Posterior vena cava (tissue), 2 donors: ENCODE measurements at regions not wholly inside any gene's neighbourhood (a gene's known extent, or its start where the extent isn't known, plus 50 kb on each side); places are given as distances from the start of the nearest gene placed in this dataset.

Source experiments
- DNase-seq: peaks from one replicate; pipeline ENCODE4 v3.0.0-alpha.2; 2020; ENCODE audit warnings: low spot score
- intact Hi-C, 2 donors: fragments of 100-400 bp; cut with DNase I; formaldehyde crosslinking; loops; one replicate each; pipeline versions ENCODE4 v1.14.1 to v1.14.2; 2022 to 2023
- donor health status: DM: yes; HTN: yes; CAD: no.
- donor health status: DM: yes; HTN: yes; CAD: no.

- intact Hi-C loops = no loop called here
Measured at GRCh38 chr11:15864026-15864805, 492.1 kb downstream of the SOX6 start.

GRCh38 chr11:15865212-15865987, 490.9 kb downstream of the SOX6 start:
- intact Hi-C loops = no loop called here

More at GRCh38 chr11:15864026-15864805, 492.1 kb downstream of the SOX6 start:
- no peak for DNase-seq

GRCh38 chr11:15867871-15868270, 488.5 kb downstream of the SOX6 start:
- intact Hi-C loops = no loop called here
- no peak for DNase-seq

More at GRCh38 chr11:15865212-15865987, 490.9 kb downstream of the SOX6 start:
- no peak for DNase-seq

- intact Hi-C loops = loop anchor here in 1 of 2 donors (10.0 kb wide), 1 partner anchor 1214 kb away; no protein-coding TSS in a partner anchor
- no peak for DNase-seq
Measured at GRCh38 chr11:15870911-15871310, 485.4 kb downstream of the SOX6 start.

GRCh38 chr11:15871904-15872626, 484.3 kb downstream of the SOX6 start:
- intact Hi-C loops = loop anchor here in 1 of 2 donors (10.0 kb wide), 1 partner anchor 1213 kb away; no protein-coding TSS in a partner anchor
- DNase-seq = no peak

- no peak for DNase-seq
- intact Hi-C loops = loop anchor here in 1 of 2 donors (10.0 kb wide), 1 partner anchor 1211 kb away; no protein-coding TSS in a partner anchor
Measured at GRCh38 chr11:15873501-15873900, 482.8 kb downstream of the SOX6 start.

- no peak for DNase-seq
- intact Hi-C loops = loop anchor here in 1 of 2 donors (10.0 kb wide), 1 partner anchor 1210 kb away; no protein-coding TSS in a partner anchor
Measured at GRCh38 chr11:15874704-15875103, 481.6 kb downstream of the SOX6 start.

GRCh38 chr11:15875393-15875792, 481.0 kb downstream of the SOX6 start:
- intact Hi-C loops = loop anchor here in 1 of 2 donors (10.0 kb wide), 1 partner anchor 1209 kb away; no protein-coding TSS in a partner anchor

GRCh38 chr11:15875943-15876342, 480.4 kb downstream of the SOX6 start:
- DNase-seq = no peak
- intact Hi-C loops = loop anchor here in 1 of 2 donors (10.0 kb wide), 1 partner anchor 1209 kb away; no protein-coding TSS in a partner anchor

More at GRCh38 chr11:15875393-15875792, 481.0 kb downstream of the SOX6 start:
- DNase-seq = no peak

GRCh38 chr11:15878756-15879155, 477.6 kb downstream of the SOX6 start:
- DNase-seq = no peak
- intact Hi-C loops = loop anchor here in 1 of 2 donors (10.0 kb wide), 1 partner anchor 1206 kb away; no protein-coding TSS in a partner anchor

GRCh38 chr11:15880291-15880690, 476.1 kb downstream of the SOX6 start:
- intact Hi-C loops = no loop called here

GRCh38 chr11:15882876-15883454, 473.4 kb downstream of the SOX6 start:
- no peak for DNase-seq
- intact Hi-C loops = no loop called here

More at GRCh38 chr11:15880291-15880690, 476.1 kb downstream of the SOX6 start:
- DNase-seq = no peak

- intact Hi-C loops = no loop called here
- DNase-seq = no peak
Measured at GRCh38 chr11:15883455-15883920, 472.9 kb downstream of the SOX6 start.

GRCh38 chr11:15884141-15884540, 472.2 kb downstream of the SOX6 start:
- intact Hi-C loops = no loop called here

GRCh38 chr11:15884777-15885540, 471.4 kb downstream of the SOX6 start:
- intact Hi-C loops = no loop called here
- no peak for DNase-seq

More at GRCh38 chr11:15884141-15884540, 472.2 kb downstream of the SOX6 start:
- DNase-seq = no peak

GRCh38 chr11:15885854-15886253, 470.5 kb downstream of the SOX6 start:
- DNase-seq = no peak
- intact Hi-C loops = no loop called here

GRCh38 chr11:15886299-15886698, 470.0 kb downstream of the SOX6 start:
- intact Hi-C loops = no loop called here
- DNase-seq = no peak

GRCh38 chr11:15886866-15887265, 469.5 kb downstream of the SOX6 start:
- intact Hi-C loops = no loop called here
- no peak for DNase-seq
